ENCODE measurements at regions not wholly inside any gene's neighbourhood (a gene's known extent, or its start where the extent isn't known, plus 50 kb on each side); places are given as distances from the start of the nearest gene placed in this dataset.

GRCh38 chr19:28456252-28456651 lies 756.7 kb downstream of the UQCRFS1 start:
- Histone ChIP-seq H3K9me3 (no peaks in the 10 kb centered on the region), H3K4me2 (no peak overlapping the region), H4K20me1 (no peaks in the 10 kb centered on the region), H3K4me3 (no peak overlapping the region), H3K36me3 (no peaks in the 10 kb centered on the region), H3K27me3 (no peaks in the 10 kb centered on the region), H3K4me1 (no peaks in the 10 kb centered on the region), H3K9ac (no peak overlapping the region), H3K27ac (no peak overlapping the region)
- TF ChIP-seq Cebpa-rat (IDR thresholded peaks at IDR 0.05): no peak

- H4K20me1 ChIP-seq: no peaks in the 10 kb centered on the region
- no peak overlapping the region for H3K4me2 ChIP-seq
Measured at GRCh38 chr19:28454083-28454482, 758.9 kb downstream of the UQCRFS1 start.

GRCh38 chr19:28453420-28453819 lies 759.5 kb downstream of the UQCRFS1 start:
- TF ChIP-seq Cebpa-rat (IDR thresholded peaks at IDR 0.05): no peak
- Histone ChIP-seq H3K9me3 (no peaks in the 10 kb centered on the region), H3K4me1 (no peaks in the 10 kb centered on the region)

More at GRCh38 chr19:28454083-28454482, 758.9 kb downstream of the UQCRFS1 start:
- Histone ChIP-seq H3K4me1 (no peaks in the 10 kb centered on the region), H3K9ac (no peak overlapping the region), H3K27me3 (no peaks in the 10 kb centered on the region), H3K27ac (no peak overlapping the region), H3K36me3 (no peaks in the 10 kb centered on the region), H3K4me3 (no peak overlapping the region), H3K9me3 (no peaks in the 10 kb centered on the region)
- no peak for TF ChIP-seq Cebpa-rat (IDR thresholded peaks at IDR 0.05)

GRCh38 chr19:28449803-28450202 lies 763.1 kb downstream of the UQCRFS1 start:
- Histone ChIP-seq H3K9me3 (no peaks in the 10 kb centered on the region), H3K4me3 (no peak overlapping the region), H3K4me2 (no peak overlapping the region), H3K9ac (no peak overlapping the region), H4K20me1 (no peaks in the 10 kb centered on the region), H3K36me3 (no peaks in the 10 kb centered on the region), H3K27ac (no peak overlapping the region), H3K27me3 (no peaks in the 10 kb centered on the region), H3K4me1 (no peaks in the 10 kb centered on the region)
- TF ChIP-seq Cebpa-rat (IDR thresholded peaks at IDR 0.05): no peak

More at GRCh38 chr19:28453420-28453819, 759.5 kb downstream of the UQCRFS1 start:
- no peaks in the 10 kb centered on the region for H3K36me3 ChIP-seq
- H4K20me1 ChIP-seq: no peaks in the 10 kb centered on the region
- no peak overlapping the region for H3K4me2 ChIP-seq
- H3K9ac ChIP-seq: no peak overlapping the region
- no peaks in the 10 kb centered on the region for H3K27me3 ChIP-seq
- no peak overlapping the region for H3K4me3 ChIP-seq
- H3K27ac ChIP-seq: no peak overlapping the region

- H3K4me3 ChIP-seq: no peak overlapping the region
- no peak overlapping the region for H3K9ac ChIP-seq
- H3K4me1 ChIP-seq: no peaks in the 10 kb centered on the region
- H3K27ac ChIP-seq: no peak overlapping the region
- no peak overlapping the region for H3K4me2 ChIP-seq
- no peak for TF ChIP-seq Cebpa-rat (IDR thresholded peaks at IDR 0.05)
- H3K27me3 ChIP-seq: no peaks in the 10 kb centered on the region
- H3K36me3 ChIP-seq: no peaks in the 10 kb centered on the region
- no peaks in the 10 kb centered on the region for H4K20me1 ChIP-seq
- H3K9me3 ChIP-seq: no peaks in the 10 kb centered on the region
Measured at GRCh38 chr19:28446511-28446910, 766.4 kb downstream of the UQCRFS1 start.

- no peaks in the 10 kb centered on the region for H4K20me1 ChIP-seq
- no peak overlapping the region for H3K9ac ChIP-seq
- no peak overlapping the region for H3K4me3 ChIP-seq
- no peaks in the 10 kb centered on the region for H3K27me3 ChIP-seq
- TF ChIP-seq Cebpa-rat (IDR thresholded peaks at IDR 0.05): no peak
- no peaks in the 10 kb centered on the region for H3K36me3 ChIP-seq
- no peaks in the 10 kb centered on the region for H3K4me1 ChIP-seq
- H3K9me3 ChIP-seq: no peaks in the 10 kb centered on the region
- H3K4me2 ChIP-seq: no peak overlapping the region
- no peak overlapping the region for H3K27ac ChIP-seq
Measured at GRCh38 chr19:28445826-28446225, 767.1 kb downstream of the UQCRFS1 start.

- Histone ChIP-seq H4K20me1 (no peaks in the 10 kb centered on the region), H3K9ac (no peak overlapping the region), H3K9me3 (no peaks in the 10 kb centered on the region), H3K27ac (no peak overlapping the region), H3K27me3 (no peaks in the 10 kb centered on the region), H3K4me1 (no peaks in the 10 kb centered on the region), H3K4me3 (no peak overlapping the region), H3K36me3 (no peaks in the 10 kb centered on the region), H3K4me2 (no peak overlapping the region)
- TF ChIP-seq Cebpa-rat (IDR thresholded peaks at IDR 0.05): no peak
Measured at GRCh38 chr19:28444362-28444761, 768.6 kb downstream of the UQCRFS1 start.

GRCh38 chr19:28443361-28443760 lies 769.6 kb downstream of the UQCRFS1 start:
- Histone ChIP-seq H3K36me3 (no peaks in the 10 kb centered on the region), H3K27ac (no peak overlapping the region), H3K4me3 (no peak overlapping the region), H3K9me3 (no peaks in the 10 kb centered on the region), H3K27me3 (no peaks in the 10 kb centered on the region), H3K4me2 (no peak overlapping the region), H3K4me1 (no peaks in the 10 kb centered on the region), H3K9ac (no peak overlapping the region), H4K20me1 (no peaks in the 10 kb centered on the region)
- TF ChIP-seq Cebpa-rat (IDR thresholded peaks at IDR 0.05): no peak

GRCh38 chr19:28437390-28438346 lies 775.3 kb downstream of the UQCRFS1 start:
- Histone ChIP-seq H3K9ac (no peak overlapping the region), H3K4me2 (no peak overlapping the region), H4K20me1 (no peaks in the 10 kb centered on the region), H3K27me3 (no peaks in the 10 kb centered on the region), H3K4me1 (peaks cover 18% of the 10 kb centered on the region), H3K9me3 (peaks cover 11% of the 10 kb centered on the region), H3K36me3 (no peaks in the 10 kb centered on the region), H3K4me3 (no peak overlapping the region), H3K27ac (no peak overlapping the region)
- no peak for TF ChIP-seq Cebpa-rat (IDR thresholded peaks at IDR 0.05)

GRCh38 chr19:28436320-28436719 lies 776.6 kb downstream of the UQCRFS1 start:
- H3K9me3 ChIP-seq: peaks cover 11% of the 10 kb centered on the region
- H3K27ac ChIP-seq: no peak overlapping the region
- no peaks in the 10 kb centered on the region for H3K36me3 ChIP-seq
- H3K9ac ChIP-seq: no peak overlapping the region
- H3K4me1 ChIP-seq: peaks cover 18% of the 10 kb centered on the region
- TF ChIP-seq Cebpa-rat (IDR thresholded peaks at IDR 0.05): no peak
- H3K4me2 ChIP-seq: peak overlapping the region; percentile 55
- no peaks in the 10 kb centered on the region for H3K27me3 ChIP-seq
- H4K20me1 ChIP-seq: no peaks in the 10 kb centered on the region
- no peak overlapping the region for H3K4me3 ChIP-seq
